NT2/D1 (cell line): ENCODE measurements at regions not wholly inside any gene's neighbourhood (a gene's known extent, or its start where the extent isn't known, plus 50 kb on each side); places are given as distances from the start of the nearest gene placed in this dataset.

Source experiments
- SUZ12 ChIP-seq: IDR thresholded peaks from 2 replicates; pipeline ENCODE4 v1.6.1; 2011; ENCODE audit not compliant: insufficient read length, insufficient read depth; ENCODE audit errors: extremely low read depth
- YY1 ChIP-seq: IDR thresholded peaks from 2 replicates; pipeline ENCODE4 v1.6.1; 2011; ENCODE audit not compliant: insufficient read length, insufficient read depth

- TF ChIP-seq YY1 (no peak), SUZ12 (no peak)
Observed at GRCh38 chr11:130774703-130775102, 141.6 kb downstream of the SNX19 start.
